Activated CD8-positive, alpha-beta T cell treated with anti-CD3 and anti-CD28 coated beads for 36 hours (primary cell): ENCODE measurements at regions not wholly inside any gene's neighbourhood (a gene's known extent, or its start where the extent isn't known, plus 50 kb on each side); places are given as distances from the start of the nearest gene placed in this dataset.

Source experiments
- ATAC-seq: fragments of 200-7000 bp; cut with Tn5 transposase; one replicate; pipeline ENCODE4 v1.10.0; 2021; ENCODE audit warnings: mild to moderate bottlenecking, moderate library complexity
- CTCF ChIA-PET: fragments of 350-600 bp; sonication (Branson Sonifier 250); formaldehyde crosslinking; loops from one replicate; lab custom pipeline; 2021; ENCODE audit warnings: antibody characterized with exemption; lab: Charles Lee
- POLR2A ChIA-PET: fragments of 350-600 bp; sonication (Branson Sonifier 250); formaldehyde crosslinking; loops from one replicate; lab custom pipeline; 2021; ENCODE audit warnings: antibody characterized with exemption; lab: Charles Lee
- DNase-seq: peaks from one replicate; pipeline ENCODE4 v3.0.0-alpha.2; 2020
- H3K27ac Mint-ChIP-seq: one replicate; pipeline ENCODE4 v1.8.0; 2021; ENCODE audit warnings: mild to moderate bottlenecking, mixed read lengths
- H3K27me3 Mint-ChIP-seq: one replicate; pipeline ENCODE4 v1.8.0; 2021; ENCODE audit warnings: mixed read lengths
- H3K36me3 Mint-ChIP-seq: one replicate; pipeline ENCODE4 v1.8.0; 2021; ENCODE audit warnings: low read depth, mixed read lengths
- H3K4me1 Mint-ChIP-seq: one replicate; pipeline ENCODE4 v1.8.0; 2021; ENCODE audit warnings: low read depth, mixed read lengths
- H3K4me3 Mint-ChIP-seq: one replicate; pipeline ENCODE4 v1.8.0; 2021; ENCODE audit warnings: mild to moderate bottlenecking, moderate library complexity, mixed read lengths
- H3K9me3 Mint-ChIP-seq: one replicate; pipeline ENCODE4 v1.8.0; 2021; ENCODE audit warnings: mixed read lengths
- intact Hi-C: fragments of 100-400 bp; cut with micrococcal nuclease; formaldehyde crosslinking; loops from one replicate; pipeline ENCODE4 v1.10.0; 2022
- TF ChIP-seq, protein P1 (sequence below): fragments of 200-600 bp; IDR thresholded peaks from one replicate; pipeline ENCODE4 v1.8.0; 2022; ENCODE audit warnings: antibody characterized with exemption, mild to moderate bottlenecking

DNA sequence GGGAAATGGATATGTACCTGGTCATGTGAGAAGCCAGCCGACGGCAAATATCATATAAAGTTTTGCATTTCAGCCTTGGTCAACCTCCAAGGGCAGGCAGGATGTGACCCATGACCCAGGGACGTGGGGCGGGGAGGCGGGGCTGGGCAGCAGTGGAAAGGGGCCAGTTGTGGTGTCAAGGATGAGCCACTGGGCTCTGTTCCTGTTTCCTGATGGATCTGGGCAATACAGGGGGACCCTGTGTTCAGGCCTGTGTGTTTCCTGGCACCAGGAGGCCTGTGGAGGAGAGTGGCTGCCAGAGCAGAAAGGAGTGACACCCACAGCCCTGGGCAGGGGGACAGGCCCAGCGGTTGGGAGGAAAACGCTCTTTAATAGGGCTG is 106.9 kb downstream of the GATA6 start:
- no peak overlapping the region for H3K27ac Mint-ChIP-seq
- DNase-seq (no peak), ATAC-seq (no peak)
- no peak overlapping the region for H3K4me3 Mint-ChIP-seq
- no peaks in the 10 kb centered on the region for H3K36me3 Mint-ChIP-seq
- CTCF ChIA-PET = no interaction called here
- intact Hi-C loops = no loop called here
- POLR2A ChIA-PET = no interaction called here
- H3K27me3 Mint-ChIP-seq = no peaks in the 10 kb centered on the region
- no peaks in the 10 kb centered on the region for H3K4me1 Mint-ChIP-seq
- TF ChIP-seq, protein P1, sequence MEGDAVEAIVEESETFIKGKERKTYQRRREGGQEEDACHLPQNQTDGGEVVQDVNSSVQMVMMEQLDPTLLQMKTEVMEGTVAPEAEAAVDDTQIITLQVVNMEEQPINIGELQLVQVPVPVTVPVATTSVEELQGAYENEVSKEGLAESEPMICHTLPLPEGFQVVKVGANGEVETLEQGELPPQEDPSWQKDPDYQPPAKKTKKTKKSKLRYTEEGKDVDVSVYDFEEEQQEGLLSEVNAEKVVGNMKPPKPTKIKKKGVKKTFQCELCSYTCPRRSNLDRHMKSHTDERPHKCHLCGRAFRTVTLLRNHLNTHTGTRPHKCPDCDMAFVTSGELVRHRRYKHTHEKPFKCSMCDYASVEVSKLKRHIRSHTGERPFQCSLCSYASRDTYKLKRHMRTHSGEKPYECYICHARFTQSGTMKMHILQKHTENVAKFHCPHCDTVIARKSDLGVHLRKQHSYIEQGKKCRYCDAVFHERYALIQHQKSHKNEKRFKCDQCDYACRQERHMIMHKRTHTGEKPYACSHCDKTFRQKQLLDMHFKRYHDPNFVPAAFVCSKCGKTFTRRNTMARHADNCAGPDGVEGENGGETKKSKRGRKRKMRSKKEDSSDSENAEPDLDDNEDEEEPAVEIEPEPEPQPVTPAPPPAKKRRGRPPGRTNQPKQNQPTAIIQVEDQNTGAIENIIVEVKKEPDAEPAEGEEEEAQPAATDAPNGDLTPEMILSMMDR = no peak
- H3K9me3 Mint-ChIP-seq = no peaks in the 10 kb centered on the region

DNA sequence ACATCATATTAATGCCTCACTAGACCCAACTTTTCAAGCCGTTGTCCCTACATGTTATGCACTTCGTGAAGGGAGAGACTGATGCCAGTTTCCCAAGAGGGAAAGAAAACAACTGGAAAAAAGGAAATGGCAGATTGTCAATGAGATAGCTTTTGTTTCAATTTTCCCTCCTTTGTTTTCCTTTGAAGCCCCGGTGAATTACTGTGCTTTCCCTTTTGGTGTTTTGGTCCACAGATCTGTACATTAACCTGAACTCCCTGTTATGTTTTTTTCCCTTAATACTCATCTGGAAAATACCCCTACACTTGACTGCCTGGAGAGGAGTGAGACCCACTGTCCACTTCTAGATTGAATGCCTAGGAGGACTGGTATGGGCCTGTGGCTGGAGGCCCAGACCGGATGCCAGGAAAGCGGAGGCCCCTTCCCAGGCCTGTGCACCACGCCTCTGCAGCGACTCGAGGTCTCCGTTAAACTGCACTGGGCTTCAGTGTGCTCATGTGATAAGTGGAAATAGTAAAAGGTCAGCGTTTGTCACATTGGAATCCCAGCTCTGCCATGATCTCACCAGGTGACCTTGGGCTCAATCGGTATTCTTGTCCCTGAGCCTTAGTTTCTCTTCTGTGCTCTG is 106.4 kb downstream of the GATA6 start:
- CTCF ChIA-PET = no interaction called here
- POLR2A ChIA-PET = no interaction called here
- intact Hi-C loops = no loop called here

DNA sequence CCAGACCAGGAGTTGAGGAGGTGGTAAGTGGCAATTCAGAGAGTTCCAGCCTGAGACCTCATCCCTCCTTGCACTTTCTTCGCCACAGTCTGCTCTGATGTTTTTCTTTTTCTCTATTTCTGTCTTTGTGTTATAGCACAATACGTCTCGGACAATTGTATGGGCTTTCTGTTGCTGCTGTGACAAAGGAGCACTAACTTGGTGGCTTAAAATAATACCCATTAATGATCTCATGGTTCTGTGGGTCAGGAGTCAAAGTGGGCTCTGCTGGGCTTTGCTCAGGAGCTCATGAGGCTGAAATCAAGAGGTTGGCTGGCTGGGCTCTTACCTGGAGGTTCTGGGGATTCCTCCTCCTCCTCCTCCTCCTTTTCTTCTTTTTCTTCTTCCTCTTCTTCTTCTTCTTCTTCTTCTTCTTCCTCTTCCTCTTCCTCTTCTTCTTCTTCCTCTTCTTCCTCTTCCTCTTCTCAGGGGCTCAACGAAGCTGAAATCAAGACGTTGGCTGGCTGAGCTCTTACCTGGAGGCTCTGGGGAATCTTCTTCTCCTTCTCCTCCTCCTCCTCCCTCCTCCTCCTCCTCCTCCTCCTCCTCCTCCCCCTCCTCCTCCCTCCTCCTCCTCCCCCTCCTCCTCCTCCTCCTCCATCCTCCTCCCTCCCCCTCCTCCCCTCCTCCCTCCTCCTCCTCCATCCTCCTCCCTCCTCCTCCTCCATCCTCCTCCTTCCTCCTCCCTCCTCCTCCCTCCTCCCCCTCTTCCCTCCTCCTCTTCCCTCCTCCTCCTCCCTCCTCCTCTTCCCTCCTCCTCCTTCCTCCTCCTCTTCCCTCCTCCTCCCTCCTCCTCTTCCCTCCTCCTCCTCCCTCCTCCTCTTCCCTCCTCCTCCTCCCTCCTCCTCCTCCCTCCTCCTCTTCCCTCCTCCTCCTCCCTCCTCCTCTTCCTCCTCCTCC is 104.0 kb downstream of the GATA6 start:
- ATAC-seq (no peak), DNase-seq (no peak)
- CTCF ChIA-PET = no interaction called here
- TF ChIP-seq, protein P1 = no peak
- Mint-ChIP-seq H3K4me3 (no peak overlapping the region), H3K36me3 (no peaks in the 10 kb centered on the region), H3K4me1 (no peaks in the 10 kb centered on the region), H3K27ac (no peak overlapping the region), H3K9me3 (no peaks in the 10 kb centered on the region), H3K27me3 (no peaks in the 10 kb centered on the region)
- intact Hi-C loops = no loop called here
- POLR2A ChIA-PET = no interaction called here

More for the DNA sequence above, 106.4 kb downstream of the GATA6 start:
- no peak for ATAC-seq
- Mint-ChIP-seq H3K9me3 (no peaks in the 10 kb centered on the region), H3K27ac (no peak overlapping the region), H3K4me1 (no peaks in the 10 kb centered on the region), H3K36me3 (no peaks in the 10 kb centered on the region), H3K27me3 (no peaks in the 10 kb centered on the region), H3K4me3 (no peak overlapping the region)
- TF ChIP-seq, protein P1 = no peak
- DNase-seq = no peak

DNA sequence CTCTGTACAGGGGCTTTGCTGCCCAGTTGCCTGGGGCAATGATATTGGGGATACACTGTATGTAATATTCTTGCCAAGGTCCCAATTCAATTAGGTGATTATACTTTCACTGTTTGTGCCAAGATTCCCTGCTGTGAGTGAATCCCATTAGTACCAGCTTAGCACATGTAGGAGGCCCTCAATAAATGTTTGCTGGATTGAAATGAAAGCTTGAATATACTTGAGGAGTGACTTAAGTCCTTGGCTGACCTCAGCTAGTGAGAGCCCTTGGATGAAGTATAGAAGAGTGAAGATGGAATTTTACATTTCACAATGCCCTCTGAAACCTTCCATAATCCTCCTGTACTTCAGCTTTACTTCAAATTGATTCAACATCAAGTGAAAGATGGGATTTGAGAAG is 102.9 kb downstream of the GATA6 start:
- Mint-ChIP-seq H3K36me3 (no peaks in the 10 kb centered on the region), H3K4me1 (no peaks in the 10 kb centered on the region), H3K27ac (no peak overlapping the region), H3K27me3 (no peaks in the 10 kb centered on the region), H3K9me3 (no peaks in the 10 kb centered on the region), H3K4me3 (no peak overlapping the region)
- no peak for DNase-seq
- ATAC-seq = no peak
- ChIA-PET CTCF (no interaction called here), POLR2A (no interaction called here)
- TF ChIP-seq, protein P1 = no peak
- intact Hi-C loops = no loop called here

DNA sequence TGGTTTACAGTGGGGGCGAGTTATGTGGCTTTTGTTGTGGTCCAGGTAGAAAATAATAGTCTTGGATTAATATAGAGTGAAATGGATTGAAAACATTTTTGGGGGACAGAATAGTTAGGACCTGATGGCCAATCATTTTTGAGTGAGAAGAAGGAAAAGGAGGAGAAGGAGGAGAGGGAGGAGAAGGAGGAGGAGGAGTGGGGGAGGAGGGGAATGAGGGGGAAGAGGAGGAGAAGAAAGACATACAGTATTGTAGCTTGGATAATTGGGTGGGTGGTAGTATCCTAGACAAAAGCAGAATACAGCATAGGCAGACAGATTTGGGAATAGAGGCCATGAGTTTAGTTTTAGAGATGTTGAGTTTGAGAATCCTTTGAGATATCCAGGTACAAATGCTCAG is 101.6 kb downstream of the GATA6 start:
- ChIA-PET CTCF (no interaction called here), POLR2A (no interaction called here)
- DNase-seq = no peak
- Mint-ChIP-seq H3K9me3 (no peaks in the 10 kb centered on the region), H3K27ac (no peak overlapping the region), H3K4me3 (no peak overlapping the region), H3K36me3 (no peaks in the 10 kb centered on the region), H3K4me1 (no peaks in the 10 kb centered on the region), H3K27me3 (no peaks in the 10 kb centered on the region)
- TF ChIP-seq, protein P1 = no peak
- ATAC-seq = no peak
- intact Hi-C loops = no loop called here
